NCI-H2107 (cell line): ENCODE measurements at regions not wholly inside any gene's neighbourhood (a gene's known extent, or its start where the extent isn't known, plus 50 kb on each side); places are given as distances from the start of the nearest gene placed in this dataset.

Experiments
- DNase-seq: peaks from one replicate; lab custom pipeline; 2025; lab: John Stamatoyannopoulos, UW

GRCh38 chr2:198411936-198412335 is 607.5 kb downstream of the PLCL1 start:
- DNase-seq: no peak

- DNase-seq: no peak
Observed at GRCh38 chr2:198408171-198408570, 603.8 kb downstream of the PLCL1 start.

- no peak for DNase-seq
Observed at GRCh38 chr2:198405311-198405710, 600.9 kb downstream of the PLCL1 start.

GRCh38 chr2:198401644-198402043 is 597.3 kb downstream of the PLCL1 start:
- DNase-seq: no peak

GRCh38 chr2:198400999-198401398 is 596.6 kb downstream of the PLCL1 start:
- no peak for DNase-seq

- no peak for DNase-seq
Observed at GRCh38 chr2:198394208-198394607, 589.8 kb downstream of the PLCL1 start.

- no peak for DNase-seq
Observed at GRCh38 chr2:198390670-198391069, 586.3 kb downstream of the PLCL1 start.

- DNase-seq: no peak
Observed at GRCh38 chr2:198387677-198388076, 583.3 kb downstream of the PLCL1 start.

- DNase-seq: no peak
Observed at GRCh38 chr2:198385856-198386255, 581.5 kb downstream of the PLCL1 start.

GRCh38 chr2:198385326-198385725 is 580.9 kb downstream of the PLCL1 start:
- no peak for DNase-seq

GRCh38 chr2:198383392-198383791 is 579.0 kb downstream of the PLCL1 start:
- no peak for DNase-seq

GRCh38 chr2:198382811-198383210 is 578.4 kb downstream of the PLCL1 start:
- DNase-seq: no peak

- DNase-seq: no peak
Observed at GRCh38 chr2:198376677-198377076, 572.3 kb downstream of the PLCL1 start.

- no peak for DNase-seq
Observed at GRCh38 chr2:198375083-198375410, 570.7 kb downstream of the PLCL1 start.

- peak; percentile 44 for DNase-seq
Observed at GRCh38 chr2:198374375-198375082, 570.1 kb downstream of the PLCL1 start.

GRCh38 chr2:198371921-198372543 is 567.6 kb downstream of the PLCL1 start:
- DNase-seq: no peak

- DNase-seq: no peak
Observed at GRCh38 chr2:198371329-198371728, 566.9 kb downstream of the PLCL1 start.

- DNase-seq: no peak
Observed at GRCh38 chr2:198368089-198368488, 563.7 kb downstream of the PLCL1 start.

GRCh38 chr2:198362740-198363139 is 558.3 kb downstream of the PLCL1 start:
- DNase-seq: no peak

- DNase-seq: no peak
Observed at GRCh38 chr2:198359308-198359707, 554.9 kb downstream of the PLCL1 start.

- no peak for DNase-seq
Observed at GRCh38 chr2:198356157-198356556, 551.8 kb downstream of the PLCL1 start.

GRCh38 chr2:198351647-198352046 is 547.3 kb downstream of the PLCL1 start:
- DNase-seq: no peak

- DNase-seq: no peak
Observed at GRCh38 chr2:198347946-198348345, 543.6 kb downstream of the PLCL1 start.

- no peak for DNase-seq
Observed at GRCh38 chr2:198347349-198347748, 543.0 kb downstream of the PLCL1 start.
